HG02884 (cell line): ENCODE measurements at regions not wholly inside any gene's neighbourhood (a gene's known extent, or its start where the extent isn't known, plus 50 kb on each side); places are given as distances from the start of the nearest gene placed in this dataset.
A peak's percentile ranks its signal among the peaks of the same experiment; 100 is the strongest.

ENCODE experiments used
- ATAC-seq: cut with Tn5 transposase; IDR thresholded peaks from one replicate; pipeline ENCODE4 v1.9.1; 2021; ENCODE audit warnings: mild to moderate bottlenecking, moderate library complexity; ENCODE audit not compliant: unreplicated experiment

GRCh38 chr6:132101535-132101934 lies 150.4 kb upstream of the CCN2 start:
- no peak for ATAC-seq

DNA sequence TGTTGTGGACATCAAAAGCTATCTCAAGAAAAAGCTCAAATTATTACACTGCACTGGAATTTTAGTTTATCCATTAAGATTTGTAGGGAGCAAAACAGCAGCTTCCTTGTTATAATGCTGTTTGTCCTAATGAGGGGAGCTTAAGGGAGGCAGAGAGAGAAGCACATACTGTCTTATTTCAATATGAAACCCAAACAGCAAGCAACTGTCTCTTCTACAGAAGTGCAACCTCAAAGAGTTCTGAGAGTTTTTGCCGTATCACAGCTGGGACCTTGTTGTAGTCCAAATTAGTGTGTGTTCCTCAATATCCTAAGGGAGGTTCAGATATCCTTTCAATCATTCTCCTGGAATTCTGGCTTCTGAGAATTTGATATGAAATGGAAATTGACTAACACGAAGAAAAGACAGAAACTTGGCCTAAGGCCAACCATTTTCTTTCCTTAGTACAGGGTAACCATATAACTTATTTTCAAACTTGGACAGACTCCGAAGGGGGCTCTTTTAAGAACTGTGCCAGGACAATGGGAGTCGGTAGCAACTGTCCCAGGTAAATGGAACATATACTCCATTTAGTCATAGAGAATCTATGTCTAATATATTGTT lies 149.3 kb upstream of the CCN2 start:
- no peak for ATAC-seq

GRCh38 chr6:132096996-132097395 lies 145.8 kb upstream of the CCN2 start:
- ATAC-seq: no peak

DNA sequence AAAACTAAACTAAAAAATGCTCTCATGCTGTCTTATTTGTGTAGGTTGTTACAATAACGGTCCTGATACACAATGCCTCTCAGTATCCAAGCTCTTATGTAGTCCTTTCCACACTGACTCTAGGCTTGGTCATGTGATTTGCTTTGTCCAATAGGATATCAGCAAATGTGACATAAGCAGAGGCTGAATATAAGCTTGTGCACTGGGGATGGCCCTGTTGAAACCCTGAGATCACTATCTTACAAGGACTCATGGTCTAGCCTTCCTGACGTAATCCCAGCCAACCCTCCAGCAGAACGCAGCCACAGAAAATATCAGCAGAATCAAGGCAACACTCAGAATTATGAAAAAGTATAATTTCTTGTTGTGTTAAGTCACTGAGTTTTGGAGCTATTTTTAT lies 145.1 kb upstream of the CCN2 start:
- no peak for ATAC-seq

DNA sequence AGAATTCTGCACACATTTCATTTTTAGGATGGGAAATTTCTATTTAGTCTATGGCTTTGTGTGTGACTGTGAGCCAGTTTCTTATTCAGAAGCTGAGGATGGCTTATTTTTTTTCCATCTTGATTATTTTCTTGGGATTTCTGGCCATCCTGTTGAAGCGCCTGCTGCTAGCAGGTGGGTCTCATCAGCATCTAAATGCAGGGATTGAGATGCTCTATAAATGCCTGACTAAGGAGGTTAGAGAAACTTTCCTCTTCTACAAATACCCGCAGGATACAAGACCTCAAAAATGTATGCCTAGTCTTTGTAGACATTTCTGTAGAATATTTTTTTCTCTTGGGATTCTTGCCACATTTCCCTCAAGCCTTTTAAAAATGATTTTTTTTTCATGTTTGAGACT lies 138.0 kb upstream of the CCN2 start:
- ATAC-seq: no peak

DNA sequence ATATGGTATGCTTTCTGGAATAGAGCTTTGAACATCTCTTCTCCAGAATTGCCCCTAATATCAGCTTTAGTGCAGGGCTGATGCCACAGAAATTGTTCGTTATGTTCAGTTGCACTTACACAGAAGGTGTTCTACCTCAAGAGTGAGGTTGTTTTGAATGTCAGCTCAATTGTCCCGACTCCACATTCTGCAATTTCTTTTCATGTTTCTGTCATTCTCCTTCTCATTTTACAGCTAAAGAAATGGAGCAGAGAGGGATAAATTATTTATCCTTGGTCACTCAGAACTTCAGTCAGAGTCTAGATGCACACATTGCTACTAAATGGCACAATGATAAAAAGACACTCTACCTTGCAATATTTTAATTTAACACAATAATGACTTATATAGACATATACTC lies 137.0 kb upstream of the CCN2 start:
- ATAC-seq: no peak

DNA sequence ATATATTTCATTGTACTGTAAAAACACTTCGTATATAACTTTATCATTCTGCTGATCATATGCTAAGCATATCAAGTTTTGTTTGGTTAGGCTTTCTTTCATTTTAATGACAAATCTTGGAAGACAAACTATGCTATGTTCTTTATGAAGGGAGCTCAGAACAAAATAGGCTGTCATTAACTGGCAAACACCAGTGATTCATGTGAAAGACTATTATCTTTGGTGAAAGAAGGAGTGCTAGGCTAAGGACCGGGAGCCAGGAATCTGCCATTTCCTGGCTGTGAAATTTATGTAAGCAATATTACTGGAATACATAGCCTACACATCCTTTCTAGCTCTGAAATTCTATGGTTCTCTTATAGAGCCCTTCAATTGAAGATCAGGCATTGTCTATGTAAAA lies 136.2 kb upstream of the CCN2 start:
- ATAC-seq: no peak

DNA sequence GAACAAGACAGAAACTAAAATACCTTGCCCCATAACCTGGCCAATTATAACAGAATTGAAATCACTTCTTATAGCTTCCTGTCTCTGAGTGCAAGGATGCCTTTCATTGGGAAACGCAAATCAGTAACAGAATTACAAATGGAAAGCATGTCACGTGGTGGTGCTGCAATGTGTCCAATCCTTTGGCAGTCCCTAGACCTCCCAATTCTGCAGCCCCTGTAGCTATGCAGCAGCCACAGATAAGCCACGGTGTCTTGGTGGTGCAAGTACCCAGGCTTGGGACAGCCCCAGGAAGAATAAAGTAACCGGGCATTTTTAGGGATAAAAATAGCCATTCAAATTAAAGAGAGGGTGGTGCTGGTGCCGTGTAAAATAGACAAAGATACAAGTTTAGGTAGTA lies 134.6 kb upstream of the CCN2 start:
- ATAC-seq: peak; percentile 10

DNA sequence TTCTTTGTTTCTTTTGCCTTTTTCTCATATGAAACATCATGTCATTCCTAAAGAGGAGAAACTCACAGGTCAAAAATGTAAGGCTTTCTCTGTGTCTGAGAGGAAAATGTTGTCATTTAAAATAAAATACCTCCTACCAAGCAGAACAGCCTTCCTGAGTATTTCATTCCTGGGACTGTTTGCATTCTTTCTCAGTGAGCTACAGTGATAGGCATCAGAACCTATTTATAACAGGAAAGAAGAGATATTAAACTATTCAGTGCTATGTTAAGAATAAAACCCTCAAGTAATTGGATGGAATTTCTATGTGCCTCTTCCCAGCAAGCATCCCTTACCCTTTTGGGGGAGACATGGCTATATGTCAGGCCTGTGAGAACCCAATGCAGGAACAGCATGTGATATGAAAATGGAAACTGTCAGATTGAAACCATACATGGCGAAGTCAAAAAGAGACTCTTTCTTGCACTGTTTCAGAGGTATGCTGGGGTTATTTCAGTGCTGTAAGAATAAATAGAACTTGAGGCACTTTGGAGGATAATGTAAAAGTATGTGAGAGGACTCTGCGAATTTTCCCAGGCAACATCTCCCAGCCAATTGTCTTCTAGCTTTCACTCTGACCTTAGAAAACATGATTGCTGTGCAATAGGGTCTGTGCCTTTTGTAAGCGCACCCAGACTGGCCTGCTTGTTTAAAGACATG lies 133.8 kb upstream of the CCN2 start:
- ATAC-seq: peak; percentile 93

DNA sequence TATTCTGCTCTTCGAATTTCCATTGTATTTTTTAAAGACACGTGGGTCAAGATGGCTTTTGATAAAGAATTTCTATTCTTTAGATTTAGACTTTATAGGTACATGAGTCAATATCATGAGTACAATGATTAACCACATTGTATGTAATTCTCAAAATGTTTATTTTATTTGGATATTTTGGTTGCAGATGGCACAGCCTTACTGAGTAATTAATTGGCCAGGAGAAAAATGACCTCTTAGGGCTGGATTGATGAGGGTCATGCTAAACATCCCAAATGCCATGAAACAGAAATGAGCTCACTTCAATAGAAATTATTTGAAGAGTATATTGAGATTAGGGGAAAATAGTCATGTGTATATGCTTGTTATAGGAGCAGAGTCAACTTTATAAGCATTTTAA lies 131.2 kb upstream of the CCN2 start:
- ATAC-seq: no peak

DNA sequence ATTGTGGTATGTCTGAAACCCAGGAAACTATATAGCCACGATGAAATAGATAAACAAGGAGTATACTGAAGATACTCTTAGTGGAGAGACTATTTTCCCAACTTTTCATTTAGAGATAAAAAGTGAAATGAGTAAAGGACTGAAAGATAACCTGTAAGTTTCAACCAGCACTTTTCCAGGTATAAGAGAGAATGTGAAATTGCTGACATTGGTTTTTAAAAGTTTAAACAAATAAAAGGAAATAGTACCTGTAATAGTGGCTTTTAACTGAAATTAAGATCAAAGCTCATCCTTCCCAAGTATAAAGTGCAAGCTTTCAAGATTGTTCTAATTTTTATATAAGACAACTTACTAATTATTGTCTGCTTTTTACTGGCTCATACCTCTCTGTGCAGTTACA lies 130.2 kb upstream of the CCN2 start:
- no peak for ATAC-seq

GRCh38 chr6:132079286-132079685 lies 128.1 kb upstream of the CCN2 start:
- no peak for ATAC-seq

DNA sequence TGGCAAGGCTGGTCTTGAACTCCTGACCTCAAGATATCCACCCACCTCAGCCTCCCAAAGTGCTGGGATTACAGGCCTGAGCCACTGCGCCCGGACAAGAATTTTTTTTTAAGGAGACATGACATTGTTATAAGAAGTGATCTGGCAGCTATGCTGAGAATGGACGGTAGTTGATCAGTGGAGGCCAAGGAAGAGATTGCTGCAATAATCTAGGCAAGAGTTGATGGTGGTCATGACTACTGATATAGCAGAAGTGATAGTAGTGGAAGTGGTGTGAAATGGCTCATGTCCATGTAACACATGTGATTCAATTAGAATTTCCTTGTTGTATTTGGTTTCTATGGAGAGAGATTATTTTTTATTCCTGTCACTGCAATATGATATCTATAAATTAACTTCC lies 125.3 kb upstream of the CCN2 start:
- no peak for ATAC-seq

DNA sequence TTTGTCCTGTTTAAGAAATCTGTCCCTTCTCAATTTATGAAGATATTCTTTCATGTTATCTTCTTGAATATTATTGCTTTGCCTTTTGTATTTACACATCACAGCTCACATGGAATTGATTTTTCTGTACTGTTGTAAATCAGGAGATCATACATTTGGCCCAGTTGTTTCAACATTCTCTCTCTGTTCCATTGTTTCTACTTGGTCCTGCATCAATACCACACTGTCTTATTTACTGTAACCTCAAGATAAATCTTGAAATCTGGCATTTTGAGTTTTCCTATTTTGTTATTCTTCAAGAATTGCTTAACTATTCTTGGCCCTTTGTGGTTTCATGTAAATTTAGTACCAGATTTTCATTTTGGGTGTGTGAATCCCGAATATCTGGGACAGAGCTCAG lies 121.7 kb upstream of the CCN2 start:
- ATAC-seq: no peak

- no peak for ATAC-seq
Measured at GRCh38 chr6:132072271-132072670, 121.1 kb upstream of the CCN2 start.

DNA sequence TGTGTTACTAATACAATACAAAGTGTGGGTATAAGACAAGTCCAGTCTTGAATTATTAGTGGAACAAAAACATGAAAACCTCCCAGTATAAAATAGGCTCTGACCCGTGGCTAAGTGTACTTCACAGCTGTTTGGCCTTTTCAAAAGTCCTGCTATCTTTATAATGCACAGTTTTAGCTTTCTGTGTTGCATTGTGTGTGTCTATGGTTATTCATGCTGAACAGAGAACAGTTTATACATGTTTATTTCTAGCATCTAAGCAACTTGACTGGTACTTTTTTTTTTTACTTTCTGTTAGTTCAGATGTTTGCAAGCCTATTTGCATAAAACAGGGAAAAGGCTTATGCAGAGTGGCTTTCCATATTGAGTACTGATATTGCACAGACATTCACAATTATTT lies 119.2 kb upstream of the CCN2 start:
- ATAC-seq: no peak

GRCh38 chr6:132068766-132069165 lies 117.6 kb upstream of the CCN2 start:
- ATAC-seq: no peak

GRCh38 chr6:132067286-132067685 lies 116.1 kb upstream of the CCN2 start:
- ATAC-seq: no peak

GRCh38 chr6:132065556-132065955 lies 114.4 kb upstream of the CCN2 start:
- no peak for ATAC-seq

- no peak for ATAC-seq
Measured at GRCh38 chr6:132063738-132064137, 112.6 kb upstream of the CCN2 start.

GRCh38 chr6:132063204-132063603 lies 112.0 kb upstream of the CCN2 start:
- ATAC-seq: no peak

GRCh38 chr6:132062626-132063025 lies 111.5 kb upstream of the CCN2 start:
- ATAC-seq: no peak

- ATAC-seq: no peak
Measured at GRCh38 chr6:132061381-132061780, 110.2 kb upstream of the CCN2 start.
